Pancreas (tissue), 10 donors: ENCODE measurements at regions not wholly inside any gene's neighbourhood (a gene's known extent, or its start where the extent isn't known, plus 50 kb on each side); places are given as distances from the start of the nearest gene placed in this dataset.
A peak's percentile ranks its signal among the peaks of the same experiment; 100 is the strongest.

ENCODE experiments used
- ATAC-seq, 4 donors: fragments of 200-7000 bp; cut with Tn5 transposase; one replicate each; pipeline versions ENCODE4 v1.8.0 to v1.9.1; 2020; ENCODE audit warnings: mild to moderate bottlenecking in 4 of 4, moderate library complexity in 4 of 4
- DNase-seq, 6 donors: peaks; one replicate each; pipeline ENCODE4 v3.0.0-alpha.2; 2020
- FAIRE-seq: peaks from 2 replicates; lab custom pipeline; 2012; peaks lifted over from hg19 to GRCh38; lab: Jason Lieb, UNC
- H3K27ac ChIP-seq, 4 donors: fragments of 200-600 bp; sonication (generic); 1 replicate in 3 of 4; 2 replicates in 1 of 4; pipeline versions ENCODE4 v1.5.0 to v1.8.0; 2020
- H3K27me3 ChIP-seq, 4 donors: fragments of 200-600 bp; one replicate each; pipeline ENCODE4 v1.8.0; 2021
- H3K36me3 ChIP-seq, 3 donors: fragments of 200-600 bp; sonication (generic) in 1 of 3; one replicate each; pipeline versions ENCODE4 v1.5.0 to v1.8.0; 2020 to 2021
- H3K4me1 ChIP-seq, 3 donors: fragments of 200-600 bp; one replicate each; pipeline ENCODE4 v1.8.0; 2021
- H3K4me3 ChIP-seq, 4 donors: fragments of 200-600 bp; sonication (generic) in 2 of 4; one replicate each; pipeline versions ENCODE4 v1.5.0 to v1.8.0; 2020 to 2021
- H3K9me3 ChIP-seq, 4 donors: fragments of 200-600 bp; one replicate each; pipeline ENCODE4 v1.8.0; 2021
- CTCF ChIP-seq, 4 donors: fragments of 200-600 bp; sonication (generic) in 3 of 4; IDR thresholded peaks; one replicate each; pipeline versions ENCODE4 v1.5.0 to v1.8.0; 2021; ENCODE audit warnings: antibody characterized with exemption in 4 of 4
- WGBS, 2 donors: extraction: QIAGEN DNeasy Blood & Tissue Kit; methylation state at CpG; one replicate each; pipeline ENCODE4 v1.1.7; 2013; 5-methylcytosine and 5-hydroxymethylcytosine counted together
- intact Hi-C, 3 donors: fragments of 100-400 bp; cut with DNase I; formaldehyde crosslinking; loops; one replicate each; pipeline versions ENCODE4 v1.11.1 to v1.14.2; 2022
- donor health status: healthy with polysubstance abuse.
- donor health status: DM: no; HTN: no; CAD: no; lungs with moderate emphysema.
- donor health status: DM: no; HTN: no; CAD: no.
- donor health status: control.
- donor health status: control.
- donor health status: Bipolar disorder and iron deficiency.
- donor health status: DM: yes; HTN: yes; CAD: no.
- donor health status: DM: no; HTN: no; CAD: no.
- donor health status: DM: no; HTN: no; CAD: no.
- donor health status: DM: yes; HTN: yes; CAD: no.

- H3K4me1 ChIP-seq, result peaks cover 0 to 5% (median 0%) of the 10 kb centered on the region in 3 donors
- no peaks in the 10 kb centered on the region for H3K9me3 ChIP-seq
- FAIRE-seq (no peak), DNase-seq (no peak), ATAC-seq (no peak)
- H3K4me3 ChIP-seq, result no peak overlapping the region
- H3K27me3 ChIP-seq, result no peaks in the 10 kb centered on the region
- TF ChIP-seq CTCF (IDR thresholded peaks at IDR 0.05), result no peak
- no peak overlapping the region for H3K27ac ChIP-seq
- no peaks in the 10 kb centered on the region for H3K36me3 ChIP-seq
- intact Hi-C loops, result no loop called here
- 96 to 98% methylated on average over 3 of the region's 3 CpGs for WGBS, 2 donors
These were observed 114.0 kb upstream of the CCDC179 start for GRCh38 chr11:22974251-22974650.

- Histone ChIP-seq H3K4me3 (no peak overlapping the region), H3K9me3 (no peaks in the 10 kb centered on the region), H3K36me3 (no peaks in the 10 kb centered on the region), H3K27ac (no peak overlapping the region), H3K27me3 (no peaks in the 10 kb centered on the region), H3K4me1 (peaks cover 0 to 5% (median 2%) of the 10 kb centered on the region in 3 donors)
- DNase-seq (peak in 5 of 6 donors; percentile 32 to 82 (median 70)), ATAC-seq (peak; percentile 96 to 99 (median 98)), FAIRE-seq (no peak)
- TF ChIP-seq CTCF (IDR thresholded peaks at IDR 0.05), result no peak
- intact Hi-C loops, result no loop called here
- WGBS, 2 donors, result 42 to 45% methylated on average over 3 of the region's 3 CpGs
These were observed 115.9 kb upstream of the CCDC179 start for GRCh38 chr11:22976146-22976545.

GRCh38 chr11:22982903-22983302 lies 122.6 kb upstream of the CCDC179 start:
- TF ChIP-seq CTCF (IDR thresholded peaks at IDR 0.05), result no peak
- no peak overlapping the region for H3K27ac ChIP-seq
- peaks cover 0 to 6% (median 0%) of the 10 kb centered on the region in 3 donors for H3K4me1 ChIP-seq
- no peaks in the 10 kb centered on the region for H3K27me3 ChIP-seq
- no peaks in the 10 kb centered on the region for H3K36me3 ChIP-seq
- no peak for FAIRE-seq
- DNase-seq, result no peak
- H3K9me3 ChIP-seq, result no peaks in the 10 kb centered on the region
- H3K4me3 ChIP-seq, result no peak overlapping the region
- intact Hi-C loops, result no loop called here
- 61 to 82% methylated on average over 4 of the region's 4 CpGs for WGBS, 2 donors
- ATAC-seq, result no peak

DNA sequence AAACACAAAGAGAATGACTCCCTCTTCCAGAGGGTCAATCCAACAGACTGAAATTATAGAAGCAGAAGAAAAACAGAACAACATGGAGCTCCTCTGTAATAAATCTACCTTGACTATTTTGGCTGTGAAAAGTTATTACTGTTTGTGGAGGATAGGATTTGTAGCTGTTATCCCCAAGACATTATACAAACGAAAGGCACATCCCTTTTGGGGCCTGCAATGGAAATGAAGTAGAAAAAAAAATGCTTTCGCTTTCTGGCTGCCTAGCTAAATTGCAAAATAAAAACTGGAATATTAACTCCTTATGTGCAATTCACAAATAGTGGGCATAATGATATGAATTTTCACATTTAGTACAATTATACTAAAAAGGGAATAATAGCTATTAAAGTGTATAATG lies 123.8 kb upstream of the CCDC179 start:
- Histone ChIP-seq H3K27ac (no peak overlapping the region), H3K9me3 (no peaks in the 10 kb centered on the region), H3K27me3 (no peaks in the 10 kb centered on the region), H3K36me3 (no peaks in the 10 kb centered on the region), H3K4me3 (no peak overlapping the region), H3K4me1 (peaks cover 0 to 6% (median 0%) of the 10 kb centered on the region in 3 donors)
- intact Hi-C loops, result no loop called here
- ATAC-seq (no peak), FAIRE-seq (no peak), DNase-seq (no peak)
- WGBS, 2 donors, result 72 to 80% methylated on average over 2 of the region's 2 CpGs
- no peak for TF ChIP-seq CTCF (IDR thresholded peaks at IDR 0.05)

GRCh38 chr11:22989371-22989770 lies 129.1 kb upstream of the CCDC179 start:
- Histone ChIP-seq H3K4me3 (no peak overlapping the region), H3K27me3 (no peaks in the 10 kb centered on the region), H3K4me1 (peaks cover 0 to 8% (median 0%) of the 10 kb centered on the region in 3 donors), H3K27ac (no peak overlapping the region), H3K9me3 (no peaks in the 10 kb centered on the region), H3K36me3 (no peaks in the 10 kb centered on the region)
- intact Hi-C loops, result no loop called here
- DNase-seq, result no peak
- 8 to 9% methylated on average over 1 of the region's 1 CpG for WGBS, 2 donors
- FAIRE-seq, result no peak
- TF ChIP-seq CTCF (IDR thresholded peaks at IDR 0.05), result no peak
- ATAC-seq, result no peak
